ENCODE measurements at regions not wholly inside any gene's neighbourhood (a gene's known extent, or its start where the extent isn't known, plus 50 kb on each side); places are given as distances from the start of the nearest gene placed in this dataset.

- no peak for DNase-seq (ENCODE audit: low read depth in 2 of 2)
Observed at GRCh38 chr2:76318848-76319360, 608.2 kb upstream of the GCFC2 start.

GRCh38 chr2:76316691-76317090 is 606.0 kb upstream of the GCFC2 start:
- DNase-seq (ENCODE audit: low read depth in 2 of 2): no peak

- no peak for DNase-seq (ENCODE audit: low read depth in 2 of 2)
Observed at GRCh38 chr2:76314271-76315020, 603.7 kb upstream of the GCFC2 start.

DNA sequence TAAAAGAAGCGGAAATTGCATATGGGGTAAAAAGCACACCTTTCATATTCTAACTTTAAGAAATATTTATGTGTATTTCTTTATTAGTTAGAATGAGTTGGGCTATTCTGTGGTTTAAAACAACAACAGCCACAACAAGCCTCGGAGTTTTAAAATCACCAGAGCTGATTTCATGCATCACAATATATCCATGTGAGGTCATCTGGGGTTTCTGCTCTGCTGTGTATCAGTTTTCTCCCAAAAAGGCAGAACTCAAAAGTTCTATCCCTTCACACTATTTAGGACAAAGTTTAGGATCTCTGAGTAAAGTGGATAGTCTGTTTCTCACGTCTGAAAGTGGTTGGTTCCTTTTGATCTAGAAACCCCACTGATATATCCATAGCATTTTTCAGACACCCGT is 601.5 kb upstream of the GCFC2 start:
- no peak for DNase-seq (ENCODE audit: low read depth in 2 of 2)

DNA sequence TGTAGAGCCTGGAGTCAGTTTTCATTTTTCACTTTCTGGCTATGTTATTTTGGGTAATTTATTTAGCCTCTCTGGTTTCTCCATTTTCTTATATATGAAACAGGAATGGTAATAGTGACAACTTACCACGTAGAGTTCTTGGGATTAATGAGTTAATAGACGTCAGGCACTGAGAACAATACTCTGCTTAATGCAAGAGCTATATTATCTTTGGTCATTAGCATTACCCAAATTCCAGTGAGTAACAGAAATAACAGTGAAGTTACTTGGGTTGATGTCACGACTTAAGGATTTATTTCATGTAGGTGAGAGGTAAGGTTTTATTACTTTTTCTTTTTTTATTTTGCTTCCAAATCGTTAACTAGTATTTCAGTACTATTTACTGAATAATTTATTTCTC is 601.0 kb upstream of the GCFC2 start:
- DNase-seq (ENCODE audit: low read depth in 2 of 2): no peak

DNA sequence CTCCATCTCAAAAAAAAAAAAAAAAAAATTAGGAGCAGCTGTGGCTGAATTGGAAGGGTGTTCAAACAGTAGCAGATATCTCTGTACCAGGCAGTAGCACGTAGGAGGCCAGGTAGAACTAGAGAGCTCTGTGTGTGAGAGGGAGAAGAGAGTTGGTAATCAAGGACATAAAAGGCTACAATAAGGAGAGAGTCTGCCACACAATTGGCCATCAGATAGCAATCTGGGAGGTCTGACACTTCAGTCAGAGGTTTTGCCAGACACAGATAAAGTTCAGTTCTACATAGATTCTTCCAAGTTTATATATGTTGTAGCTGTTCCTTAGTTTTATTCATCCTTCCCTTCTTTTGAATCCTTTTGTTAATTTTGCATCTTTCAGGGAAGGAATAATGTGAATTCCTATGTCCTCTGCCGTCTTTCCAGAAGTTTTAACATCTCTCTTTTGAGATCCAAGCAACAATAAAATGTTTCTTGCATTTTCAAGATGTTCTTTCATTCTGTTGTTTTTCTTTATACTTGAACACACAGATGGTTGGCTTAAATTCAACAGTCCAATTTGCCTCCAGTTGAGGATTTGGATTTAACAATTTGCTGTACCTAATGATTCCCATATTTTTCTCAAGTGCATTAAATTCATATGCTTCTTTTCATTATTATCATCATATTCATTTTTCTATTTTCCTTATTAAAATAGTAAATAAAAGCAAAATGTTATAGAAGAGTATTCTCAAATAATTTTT is 600.3 kb upstream of the GCFC2 start:
- DNase-seq (ENCODE audit: low read depth in 2 of 2): no peak

DNA sequence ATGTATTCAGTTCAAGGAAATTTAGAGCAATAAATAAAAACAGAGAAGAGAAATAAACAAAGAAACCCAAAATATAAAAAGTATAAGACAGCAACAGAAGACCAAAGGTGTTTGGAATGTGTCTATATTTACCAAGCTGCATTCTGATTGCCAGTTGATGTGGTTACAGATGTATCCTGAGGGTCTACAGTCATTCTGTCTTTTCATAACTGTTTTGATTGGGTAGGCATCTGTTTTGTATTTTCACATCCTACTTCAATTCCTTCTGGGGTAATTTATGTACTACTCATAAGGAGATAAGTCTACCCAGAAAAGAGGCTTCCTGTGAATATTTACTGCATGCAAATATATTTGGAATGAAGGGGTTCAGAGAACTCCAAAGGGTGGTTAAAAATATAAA is 596.8 kb upstream of the GCFC2 start:
- no peak for DNase-seq (ENCODE audit: low read depth in 2 of 2)

- DNase-seq (ENCODE audit: low read depth in 2 of 2): no peak
Observed at GRCh38 chr2:76298041-76298440, 587.3 kb upstream of the GCFC2 start.

GRCh38 chr2:76296438-76296837 is 585.7 kb upstream of the GCFC2 start:
- DNase-seq (ENCODE audit: low read depth in 2 of 2): no peak

GRCh38 chr2:76295762-76296161 is 585.0 kb upstream of the GCFC2 start:
- no peak for DNase-seq (ENCODE audit: low read depth in 2 of 2)

GRCh38 chr2:76288598-76288997 is 577.9 kb upstream of the GCFC2 start:
- DNase-seq (ENCODE audit: low read depth in 2 of 2): no peak

- DNase-seq (ENCODE audit: low read depth in 2 of 2): no peak
Observed at GRCh38 chr2:76288146-76288545, 577.4 kb upstream of the GCFC2 start.

- no peak for DNase-seq (ENCODE audit: low read depth in 2 of 2)
Observed at GRCh38 chr2:76283350-76283749, 572.6 kb upstream of the GCFC2 start.

- no peak for DNase-seq (ENCODE audit: low read depth in 2 of 2)
Observed at GRCh38 chr2:76281156-76281841, 570.6 kb upstream of the GCFC2 start.

DNA sequence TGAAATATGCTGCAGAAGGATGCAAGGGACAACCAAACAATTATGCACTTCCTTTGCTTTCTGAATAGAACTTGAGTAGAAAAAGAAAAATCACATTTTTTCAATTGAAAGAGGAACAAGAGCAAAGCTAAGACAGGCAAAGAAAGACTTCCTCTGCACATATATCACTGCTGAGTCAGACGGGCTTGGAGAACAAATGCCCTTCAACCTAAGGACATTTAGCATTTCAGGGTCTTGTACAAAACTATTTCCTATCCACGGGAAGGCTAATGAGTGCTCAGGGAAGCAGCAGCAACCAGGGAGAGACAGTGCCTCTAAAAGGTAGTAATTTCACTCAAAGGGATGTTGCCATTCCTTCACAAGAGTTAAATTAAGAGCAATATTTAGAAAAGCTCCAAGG is 570.0 kb upstream of the GCFC2 start:
- no peak for DNase-seq (ENCODE audit: low read depth in 2 of 2)

GRCh38 chr2:76279142-76279541 is 568.4 kb upstream of the GCFC2 start:
- DNase-seq (ENCODE audit: low read depth in 2 of 2): no peak

GRCh38 chr2:76275788-76276187 is 565.1 kb upstream of the GCFC2 start:
- DNase-seq (ENCODE audit: low read depth in 2 of 2): no peak

DNA sequence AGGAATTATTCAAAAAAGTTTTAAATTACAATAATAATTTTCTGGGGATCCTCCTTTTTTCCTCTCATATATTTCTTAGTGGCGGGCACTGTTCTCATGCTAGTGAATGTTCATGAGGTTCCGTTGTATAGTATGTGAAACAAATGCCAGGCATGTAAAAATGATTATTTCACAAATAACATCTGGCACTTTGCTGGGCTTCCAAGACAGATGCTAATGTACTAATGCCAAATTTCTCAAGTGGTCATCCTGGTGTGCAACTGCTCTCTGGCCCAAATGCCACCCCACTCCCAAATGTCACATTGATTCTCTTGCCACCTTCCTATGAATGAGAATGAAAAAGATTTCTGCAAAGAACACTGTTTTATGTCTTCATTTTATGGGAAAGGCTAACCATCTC is 564.0 kb upstream of the GCFC2 start:
- no peak for DNase-seq (ENCODE audit: low read depth in 2 of 2)

DNA sequence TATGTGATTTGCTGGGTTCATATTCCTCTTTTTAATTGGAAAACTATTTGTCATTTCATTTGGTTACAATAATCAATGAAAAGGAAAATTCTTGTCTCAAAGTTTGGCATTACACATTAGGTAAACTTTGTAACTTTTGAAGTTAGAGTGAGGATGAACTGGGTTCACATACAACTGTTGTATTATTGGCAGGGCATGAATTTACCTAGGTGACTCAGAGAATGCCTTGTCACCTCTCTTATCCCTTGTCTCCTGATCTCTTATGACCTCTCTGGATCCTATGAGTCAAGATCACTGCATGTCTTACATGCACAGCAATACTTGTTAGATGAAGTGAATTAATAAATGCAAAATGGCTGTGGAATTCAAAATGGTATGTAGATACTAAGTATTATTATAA is 563.4 kb upstream of the GCFC2 start:
- DNase-seq (ENCODE audit: low read depth in 2 of 2): no peak

DNA sequence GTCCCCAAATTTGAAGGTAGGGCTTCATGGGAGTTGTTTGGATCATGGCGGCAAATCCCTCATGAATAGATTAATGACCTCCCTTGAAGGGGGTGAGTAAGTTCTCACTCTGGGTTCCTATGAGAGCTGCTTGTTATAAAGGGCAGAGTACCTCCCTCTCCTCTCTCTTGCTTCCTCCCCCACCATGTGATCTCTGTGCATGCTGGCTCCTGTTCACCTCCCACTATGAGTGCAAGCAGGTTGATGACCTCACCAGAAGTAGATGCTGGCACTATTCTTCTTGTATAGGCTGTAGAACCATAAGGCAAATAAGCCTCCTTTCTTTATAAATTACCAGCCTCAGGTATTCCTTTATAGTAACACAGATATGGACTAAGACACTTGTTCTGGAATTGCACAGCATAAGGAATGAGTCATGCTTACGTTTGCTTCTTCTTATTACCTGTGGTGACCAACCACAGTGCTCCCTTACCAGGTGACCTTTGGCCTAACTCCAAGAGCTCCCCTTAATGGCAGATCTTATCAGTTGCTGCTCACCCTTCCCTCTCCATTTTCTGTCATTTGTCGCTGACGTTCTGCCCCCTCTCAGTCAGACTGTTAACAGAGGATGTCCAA is 559.5 kb upstream of the GCFC2 start:
- DNase-seq (ENCODE audit: low read depth in 2 of 2): no peak

- DNase-seq (ENCODE audit: low read depth in 2 of 2): peak; percentile 13 to 14
Observed at GRCh38 chr2:76268902-76269620, 558.3 kb upstream of the GCFC2 start.

DNA sequence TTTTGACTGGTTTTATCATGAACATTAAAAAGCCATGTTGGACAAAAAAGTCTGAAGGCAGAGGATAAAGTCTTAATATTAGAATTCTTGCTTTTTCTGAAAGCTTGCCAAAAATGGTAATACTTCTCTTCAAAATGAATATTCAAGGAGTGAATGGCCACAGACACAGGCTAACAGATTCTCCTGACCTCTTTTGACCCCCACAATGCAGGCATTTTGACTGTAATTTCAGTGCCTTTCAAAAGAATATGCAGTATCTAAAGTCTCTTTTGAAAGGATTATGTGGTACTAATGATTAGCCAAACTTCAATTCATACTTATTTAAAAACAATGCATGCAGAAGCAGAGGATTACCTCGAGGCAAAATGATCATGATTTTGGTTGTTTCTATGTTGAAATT is 557.8 kb upstream of the GCFC2 start:
- DNase-seq (ENCODE audit: low read depth in 2 of 2): no peak
